IMR-90 (cell line): ENCODE measurements at regions not wholly inside any gene's neighbourhood (a gene's known extent, or its start where the extent isn't known, plus 50 kb on each side); places are given as distances from the start of the nearest gene placed in this dataset.

Source experiments
- CTCF ChIP-seq: conservative IDR thresholded peaks from 2 replicates; pipeline ENCODE4 v1.5.1; 2012; ENCODE audit warnings: mild to moderate bottlenecking, low read depth, low read length, improper control_type of control experiment
- FOS ChIP-seq: fragments of 150-350 bp; IDR thresholded peaks from 2 replicates; pipeline ENCODE4 v1.6.1; 2016; ENCODE audit warnings: low read depth, low read length
- MAZ ChIP-seq: IDR thresholded peaks from 2 replicates; pipeline ENCODE4 v1.6.1; 2012; ENCODE audit warnings: low read depth, mild to moderate bottlenecking, low read length, improper control_type of control experiment, moderate library complexity, borderline replicate concordance
- POLR2A ChIP-seq: IDR thresholded peaks from 2 replicates; pipeline ENCODE4 v1.6.1; 2012; ENCODE audit warnings: mild to moderate bottlenecking, low read depth, low read length
- SMC3 ChIP-seq: fragments of 150-350 bp; IDR thresholded peaks from 2 replicates; pipeline ENCODE4 v1.6.1; 2016; ENCODE audit warnings: low read depth, mild to moderate bottlenecking, antibody characterized with exemption, low read length, moderate library complexity

- TF ChIP-seq CTCF, result no peak
- no peak for TF ChIP-seq SMC3
- no peak for TF ChIP-seq MAZ
- no peak for TF ChIP-seq POLR2A
- TF ChIP-seq FOS, result no peak
Observed at GRCh38 chr5:3080366-3080765, 328.9 kb upstream of the IRX2 start.
